ENCODE measurements at regions not wholly inside any gene's neighbourhood (a gene's known extent, or its start where the extent isn't known, plus 50 kb on each side); places are given as distances from the start of the nearest gene placed in this dataset.

DNA sequence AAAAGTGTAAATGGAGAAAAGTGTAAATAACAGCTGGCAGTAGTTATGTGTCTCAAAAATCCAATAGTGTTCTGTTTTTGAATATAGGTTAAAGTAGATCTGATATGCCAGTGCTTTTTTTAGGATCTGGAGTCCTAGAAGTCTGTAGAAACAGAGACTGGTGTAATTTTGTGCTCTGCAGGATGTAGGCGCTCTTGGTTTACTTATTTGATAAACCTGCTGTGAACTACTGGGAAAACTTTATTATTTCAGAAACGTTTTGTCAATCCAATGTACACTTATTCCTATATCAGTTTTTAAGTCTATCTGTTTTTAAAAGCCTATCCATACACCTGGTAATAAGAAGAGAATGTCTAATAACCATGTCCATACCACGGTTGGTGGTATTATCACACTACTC lies 530.8 kb upstream of the ZNF804A start (continued):
- TF ChIP-seq, protein P1, sequence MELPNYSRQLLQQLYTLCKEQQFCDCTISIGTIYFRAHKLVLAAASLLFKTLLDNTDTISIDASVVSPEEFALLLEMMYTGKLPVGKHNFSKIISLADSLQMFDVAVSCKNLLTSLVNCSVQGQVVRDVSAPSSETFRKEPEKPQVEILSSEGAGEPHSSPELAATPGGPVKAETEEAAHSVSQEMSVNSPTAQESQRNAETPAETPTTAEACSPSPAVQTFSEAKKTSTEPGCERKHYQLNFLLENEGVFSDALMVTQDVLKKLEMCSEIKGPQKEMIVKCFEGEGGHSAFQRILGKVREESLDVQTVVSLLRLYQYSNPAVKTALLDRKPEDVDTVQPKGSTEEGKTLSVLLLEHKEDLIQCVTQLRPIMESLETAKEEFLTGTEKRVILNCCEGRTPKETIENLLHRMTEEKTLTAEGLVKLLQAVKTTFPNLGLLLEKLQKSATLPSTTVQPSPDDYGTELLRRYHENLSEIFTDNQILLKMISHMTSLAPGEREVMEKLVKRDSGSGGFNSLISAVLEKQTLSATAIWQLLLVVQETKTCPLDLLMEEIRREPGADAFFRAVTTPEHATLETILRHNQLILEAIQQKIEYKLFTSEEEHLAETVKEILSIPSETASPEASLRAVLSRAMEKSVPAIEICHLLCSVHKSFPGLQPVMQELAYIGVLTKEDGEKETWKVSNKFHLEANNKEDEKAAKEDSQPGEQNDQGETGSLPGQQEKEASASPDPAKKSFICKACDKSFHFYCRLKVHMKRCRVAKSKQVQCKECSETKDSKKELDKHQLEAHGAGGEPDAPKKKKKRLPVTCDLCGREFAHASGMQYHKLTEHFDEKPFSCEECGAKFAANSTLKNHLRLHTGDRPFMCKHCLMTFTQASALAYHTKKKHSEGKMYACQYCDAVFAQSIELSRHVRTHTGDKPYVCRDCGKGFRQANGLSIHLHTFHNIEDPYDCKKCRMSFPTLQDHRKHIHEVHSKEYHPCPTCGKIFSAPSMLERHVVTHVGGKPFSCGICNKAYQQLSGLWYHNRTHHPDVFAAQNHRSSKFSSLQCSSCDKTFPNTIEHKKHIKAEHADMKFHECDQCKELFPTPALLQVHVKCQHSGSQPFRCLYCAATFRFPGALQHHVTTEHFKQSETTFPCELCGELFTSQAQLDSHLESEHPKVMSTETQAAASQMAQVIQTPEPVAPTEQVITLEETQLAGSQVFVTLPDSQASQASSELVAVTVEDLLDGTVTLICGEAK (IDR thresholded peaks at IDR 0.05), result peak; percentile 77
- TF ChIP-seq, protein P1 (CRISPR knock-in tag; IDR thresholded peaks at IDR 0.05), result no peak
- TF ChIP-seq, protein P2, sequence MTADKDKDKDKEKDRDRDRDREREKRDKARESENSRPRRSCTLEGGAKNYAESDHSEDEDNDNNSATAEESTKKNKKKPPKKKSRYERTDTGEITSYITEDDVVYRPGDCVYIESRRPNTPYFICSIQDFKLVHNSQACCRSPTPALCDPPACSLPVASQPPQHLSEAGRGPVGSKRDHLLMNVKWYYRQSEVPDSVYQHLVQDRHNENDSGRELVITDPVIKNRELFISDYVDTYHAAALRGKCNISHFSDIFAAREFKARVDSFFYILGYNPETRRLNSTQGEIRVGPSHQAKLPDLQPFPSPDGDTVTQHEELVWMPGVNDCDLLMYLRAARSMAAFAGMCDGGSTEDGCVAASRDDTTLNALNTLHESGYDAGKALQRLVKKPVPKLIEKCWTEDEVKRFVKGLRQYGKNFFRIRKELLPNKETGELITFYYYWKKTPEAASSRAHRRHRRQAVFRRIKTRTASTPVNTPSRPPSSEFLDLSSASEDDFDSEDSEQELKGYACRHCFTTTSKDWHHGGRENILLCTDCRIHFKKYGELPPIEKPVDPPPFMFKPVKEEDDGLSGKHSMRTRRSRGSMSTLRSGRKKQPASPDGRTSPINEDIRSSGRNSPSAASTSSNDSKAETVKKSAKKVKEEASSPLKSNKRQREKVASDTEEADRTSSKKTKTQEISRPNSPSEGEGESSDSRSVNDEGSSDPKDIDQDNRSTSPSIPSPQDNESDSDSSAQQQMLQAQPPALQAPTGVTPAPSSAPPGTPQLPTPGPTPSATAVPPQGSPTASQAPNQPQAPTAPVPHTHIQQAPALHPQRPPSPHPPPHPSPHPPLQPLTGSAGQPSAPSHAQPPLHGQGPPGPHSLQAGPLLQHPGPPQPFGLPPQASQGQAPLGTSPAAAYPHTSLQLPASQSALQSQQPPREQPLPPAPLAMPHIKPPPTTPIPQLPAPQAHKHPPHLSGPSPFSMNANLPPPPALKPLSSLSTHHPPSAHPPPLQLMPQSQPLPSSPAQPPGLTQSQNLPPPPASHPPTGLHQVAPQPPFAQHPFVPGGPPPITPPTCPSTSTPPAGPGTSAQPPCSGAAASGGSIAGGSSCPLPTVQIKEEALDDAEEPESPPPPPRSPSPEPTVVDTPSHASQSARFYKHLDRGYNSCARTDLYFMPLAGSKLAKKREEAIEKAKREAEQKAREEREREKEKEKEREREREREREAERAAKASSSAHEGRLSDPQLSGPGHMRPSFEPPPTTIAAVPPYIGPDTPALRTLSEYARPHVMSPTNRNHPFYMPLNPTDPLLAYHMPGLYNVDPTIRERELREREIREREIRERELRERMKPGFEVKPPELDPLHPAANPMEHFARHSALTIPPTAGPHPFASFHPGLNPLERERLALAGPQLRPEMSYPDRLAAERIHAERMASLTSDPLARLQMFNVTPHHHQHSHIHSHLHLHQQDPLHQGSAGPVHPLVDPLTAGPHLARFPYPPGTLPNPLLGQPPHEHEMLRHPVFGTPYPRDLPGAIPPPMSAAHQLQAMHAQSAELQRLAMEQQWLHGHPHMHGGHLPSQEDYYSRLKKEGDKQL (CRISPR knock-in tag; IDR thresholded peaks at IDR 0.05; ENCODE audit: borderline replicate concordance), result no peak
